CD4-positive, alpha-beta T cell treated with Interleukin-4 for 4 hours (primary cell): ENCODE measurements at regions not wholly inside any gene's neighbourhood (a gene's known extent, or its start where the extent isn't known, plus 50 kb on each side); places are given as distances from the start of the nearest gene placed in this dataset.

Experiments
- DNase-seq: peaks from one replicate; pipeline ENCODE4 v3.0.0-alpha.2; 2020

GRCh38 chr9:99555792-99556191 is 265.9 kb upstream of the NR4A3 start:
- DNase-seq: no peak

- DNase-seq: no peak
Measured at GRCh38 chr9:99556998-99557397, 264.7 kb upstream of the NR4A3 start.

GRCh38 chr9:99557816-99558215 is 263.9 kb upstream of the NR4A3 start:
- no peak for DNase-seq

GRCh38 chr9:99559776-99560175 is 261.9 kb upstream of the NR4A3 start:
- DNase-seq: no peak

- DNase-seq: no peak
Measured at GRCh38 chr9:99560561-99560960, 261.1 kb upstream of the NR4A3 start.

- no peak for DNase-seq
Measured at GRCh38 chr9:99561509-99561917, 260.2 kb upstream of the NR4A3 start.

- no peak for DNase-seq
Measured at GRCh38 chr9:99561961-99562565, 259.6 kb upstream of the NR4A3 start.

GRCh38 chr9:99563364-99563763 is 258.3 kb upstream of the NR4A3 start:
- no peak for DNase-seq

GRCh38 chr9:99565203-99565602 is 256.5 kb upstream of the NR4A3 start:
- DNase-seq: no peak

- DNase-seq: no peak
Measured at GRCh38 chr9:99567436-99567835, 254.2 kb upstream of the NR4A3 start.

- no peak for DNase-seq
Measured at GRCh38 chr9:99569840-99570239, 251.8 kb upstream of the NR4A3 start.

- no peak for DNase-seq
Measured at GRCh38 chr9:99572567-99572966, 249.1 kb upstream of the NR4A3 start.

GRCh38 chr9:99573085-99573484 is 248.6 kb upstream of the NR4A3 start:
- DNase-seq: no peak

GRCh38 chr9:99573886-99574285 is 247.8 kb upstream of the NR4A3 start:
- DNase-seq: no peak

- DNase-seq: no peak
Measured at GRCh38 chr9:99576002-99576401, 245.7 kb upstream of the NR4A3 start.

GRCh38 chr9:99576876-99577275 is 244.8 kb upstream of the NR4A3 start:
- DNase-seq: no peak

GRCh38 chr9:99577351-99577750 is 244.3 kb upstream of the NR4A3 start:
- no peak for DNase-seq

GRCh38 chr9:99578666-99579065 is 243.0 kb upstream of the NR4A3 start:
- DNase-seq: no peak

- no peak for DNase-seq
Measured at GRCh38 chr9:99579964-99580363, 241.7 kb upstream of the NR4A3 start.

GRCh38 chr9:99582814-99583213 is 238.9 kb upstream of the NR4A3 start:
- DNase-seq: no peak

- no peak for DNase-seq
Measured at GRCh38 chr9:99588299-99588698, 233.4 kb upstream of the NR4A3 start.

- no peak for DNase-seq
Measured at GRCh38 chr9:99588747-99589146, 232.9 kb upstream of the NR4A3 start.

- no peak for DNase-seq
Measured at GRCh38 chr9:99590410-99590809, 231.3 kb upstream of the NR4A3 start.

GRCh38 chr9:99590840-99591239 is 230.8 kb upstream of the NR4A3 start:
- DNase-seq: peak; percentile 5

- DNase-seq: no peak
Measured at GRCh38 chr9:99591770-99592169, 229.9 kb upstream of the NR4A3 start.
